ENCODE measurements at regions not wholly inside any gene's neighbourhood (a gene's known extent, or its start where the extent isn't known, plus 50 kb on each side); places are given as distances from the start of the nearest gene placed in this dataset.
"Not testable (repeated sequence)": the region's sequence is repeated elsewhere in the genome, so short reads cannot be mapped to it uniquely, and the experiment has no call there.

DNA sequence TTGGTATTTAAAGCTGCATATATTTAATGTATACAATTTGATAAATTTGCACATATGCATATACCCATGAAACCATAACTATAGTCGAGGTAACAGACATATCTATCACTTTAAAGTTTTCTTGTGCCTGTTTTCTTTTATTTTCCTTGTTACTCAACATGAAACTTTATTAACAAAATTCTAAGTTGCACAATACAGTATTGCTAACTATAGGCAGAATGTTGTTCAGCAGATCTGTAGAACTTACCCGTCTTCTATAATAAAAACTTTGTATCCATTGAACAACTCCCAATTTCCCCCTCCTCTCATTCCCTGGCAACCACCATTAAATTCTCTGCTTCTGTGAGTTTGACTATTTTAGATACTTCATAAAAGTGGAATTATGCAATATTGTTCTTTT is 404.6 kb upstream of the KCND2 start:
- in situ Hi-C loops (cut with HindIII; ENCODE audit: low pct_ligation_motif_present, low pct_unique_long_range_greater_than_20kb, low sequenced_read_pairs) = no loop called here
- DNase-seq = no peak

DNA sequence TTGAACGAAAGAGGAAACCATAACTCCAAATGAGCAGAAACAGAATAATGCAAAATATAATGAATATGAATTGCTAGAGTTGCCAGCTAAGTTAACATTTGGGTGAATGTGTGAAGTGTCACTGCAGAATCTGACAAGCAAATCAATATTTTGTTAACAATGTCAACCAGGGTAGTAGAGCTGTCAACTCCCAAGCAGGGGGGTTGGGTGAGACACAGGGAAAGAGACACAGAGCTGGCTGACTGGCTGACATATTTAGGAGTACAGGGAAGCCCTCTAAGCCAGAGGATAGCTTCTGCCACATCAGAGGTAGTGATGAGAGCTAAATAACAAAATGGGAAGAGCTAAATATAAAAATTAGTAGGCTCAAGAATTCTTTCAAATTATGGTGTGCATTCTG is 393.1 kb upstream of the KCND2 start:
- no peak for DNase-seq

DNA sequence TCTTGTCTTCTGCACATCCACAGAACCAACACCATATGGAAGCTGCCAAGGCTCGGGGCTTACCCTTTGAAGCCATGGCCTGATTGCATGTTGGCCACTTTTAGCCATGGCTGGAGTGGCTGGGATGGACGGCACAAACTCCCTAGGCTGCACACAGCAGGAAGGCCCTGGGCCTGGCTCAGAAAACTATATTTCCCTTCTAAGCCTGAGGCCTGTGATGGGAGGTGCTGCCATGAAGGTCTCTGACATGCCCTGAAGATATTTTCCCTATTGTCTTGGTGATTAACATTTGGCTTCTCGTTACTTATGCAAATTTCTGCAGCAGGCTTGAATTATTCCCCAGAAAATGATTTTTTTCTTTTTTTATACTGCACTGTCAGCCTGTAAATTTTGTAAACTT is 387.0 kb upstream of the KCND2 start:
- no peak for DNase-seq
- in situ Hi-C loops (cut with HindIII; ENCODE audit: low pct_ligation_motif_present, low pct_unique_long_range_greater_than_20kb, low sequenced_read_pairs) = no loop called here

More for the DNA sequence above, 393.1 kb upstream of the KCND2 start:
- in situ Hi-C loops (cut with HindIII; ENCODE audit: low pct_ligation_motif_present, low pct_unique_long_range_greater_than_20kb, low sequenced_read_pairs) = no loop called here

DNA sequence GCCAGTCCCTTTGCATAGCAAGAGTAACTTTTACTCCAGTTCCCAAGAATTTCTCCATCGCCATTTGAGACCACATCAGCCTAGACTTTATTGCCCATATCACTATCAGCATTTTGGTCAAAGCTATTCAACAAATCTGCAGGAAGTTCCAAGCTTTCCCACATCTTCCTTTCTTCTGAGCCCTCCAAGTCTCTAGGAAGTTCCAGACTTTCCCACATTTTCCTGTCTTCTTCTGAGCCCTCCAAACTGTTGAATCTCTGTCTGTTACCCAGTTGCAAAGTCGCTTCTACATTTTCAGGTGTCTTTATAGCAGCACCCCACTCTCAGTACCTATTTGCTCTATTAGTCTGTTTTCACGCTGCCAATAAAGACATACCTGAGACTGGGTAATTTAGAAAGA is 386.4 kb upstream of the KCND2 start:
- DNase-seq; in situ Hi-C loops (cut with HindIII; ENCODE audit: low pct_ligation_motif_present, low pct_unique_long_range_greater_than_20kb, low sequenced_read_pairs): not testable (repeated sequence)

DNA sequence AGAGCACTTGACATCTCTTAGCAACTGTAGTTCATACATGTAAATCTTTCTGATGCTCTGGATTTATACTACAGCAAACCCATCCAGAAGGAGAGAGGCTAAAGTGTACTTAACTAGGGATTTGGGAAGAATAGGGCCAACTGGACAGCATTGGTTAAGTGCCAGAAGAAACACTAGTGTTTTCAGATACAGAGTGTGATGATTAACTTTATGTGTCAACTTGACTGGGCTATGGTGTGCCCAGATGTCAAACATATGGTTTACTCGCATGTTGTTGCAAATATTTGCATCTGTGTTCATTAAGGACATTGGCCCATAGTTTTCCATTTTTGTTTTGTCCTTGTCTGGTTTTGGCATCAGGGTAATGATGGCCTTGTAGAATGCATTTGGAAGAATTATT is 384.7 kb upstream of the KCND2 start:
- DNase-seq = no peak
- in situ Hi-C loops (cut with HindIII; ENCODE audit: low pct_ligation_motif_present, low pct_unique_long_range_greater_than_20kb, low sequenced_read_pairs) = no loop called here

DNA sequence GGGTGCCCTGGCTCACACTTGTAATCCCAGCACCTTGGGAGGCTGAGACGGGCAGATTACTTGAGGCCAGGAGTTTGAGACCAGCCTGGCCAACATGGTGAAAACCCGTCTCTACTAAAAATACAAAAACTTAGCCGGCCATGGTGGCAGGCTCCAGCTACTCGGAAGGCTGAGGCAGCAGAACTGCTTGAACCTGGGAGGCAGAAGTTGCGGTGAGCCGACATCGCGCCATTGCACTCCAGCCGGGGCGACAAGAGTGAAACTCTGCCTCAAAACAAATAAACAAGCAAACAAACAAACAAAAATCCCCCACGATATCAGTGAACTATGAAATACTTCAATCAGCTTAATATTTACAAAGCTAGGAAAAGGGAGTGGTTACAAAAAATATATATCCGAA is 382.3 kb upstream of the KCND2 start:
- DNase-seq = no peak

DNA sequence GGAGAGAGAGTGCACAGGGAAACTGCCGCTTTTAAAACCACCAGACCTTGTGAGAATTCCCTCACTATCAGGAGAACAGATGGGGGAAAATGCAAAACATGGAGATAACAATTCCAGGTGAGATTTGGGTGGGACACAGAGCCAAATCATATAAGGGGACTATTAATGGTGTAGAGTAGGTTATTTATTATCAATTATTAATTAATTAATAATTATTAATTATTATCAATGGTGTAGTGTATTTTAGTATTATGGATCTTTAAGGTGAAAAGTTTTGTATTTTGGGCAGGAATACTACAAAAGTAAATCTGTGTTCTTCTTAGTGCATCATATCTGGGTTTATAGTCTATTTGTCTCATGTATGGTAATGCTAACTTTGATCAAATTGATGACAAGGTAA is 377.7 kb upstream of the KCND2 start:
- in situ Hi-C loops (cut with HindIII; ENCODE audit: low pct_ligation_motif_present, low pct_unique_long_range_greater_than_20kb, low sequenced_read_pairs) = no loop called here
- no peak for DNase-seq

More for the DNA sequence above, 382.3 kb upstream of the KCND2 start:
- in situ Hi-C loops (cut with HindIII; ENCODE audit: low pct_ligation_motif_present, low pct_unique_long_range_greater_than_20kb, low sequenced_read_pairs) = no loop called here

DNA sequence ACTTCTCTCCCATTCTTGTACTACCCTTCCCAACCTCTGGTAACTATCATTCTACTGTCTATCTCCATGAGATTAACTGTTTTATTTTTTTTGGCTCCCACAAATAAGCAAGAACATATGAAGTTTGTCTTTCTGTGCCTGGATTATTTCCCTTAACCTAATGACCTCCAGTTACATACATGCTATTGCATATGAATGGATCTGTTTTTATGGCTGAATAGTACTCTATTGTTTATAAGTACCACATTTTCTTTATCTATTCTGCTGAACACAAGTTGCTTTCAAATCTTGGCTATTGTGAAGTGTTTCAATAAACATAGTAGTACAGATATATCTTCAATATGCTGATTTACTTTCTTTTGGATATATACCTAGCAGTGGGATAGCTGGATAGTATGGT is 376.6 kb upstream of the KCND2 start:
- DNase-seq = no peak
- in situ Hi-C loops (cut with HindIII; ENCODE audit: low pct_ligation_motif_present, low pct_unique_long_range_greater_than_20kb, low sequenced_read_pairs) = no loop called here

DNA sequence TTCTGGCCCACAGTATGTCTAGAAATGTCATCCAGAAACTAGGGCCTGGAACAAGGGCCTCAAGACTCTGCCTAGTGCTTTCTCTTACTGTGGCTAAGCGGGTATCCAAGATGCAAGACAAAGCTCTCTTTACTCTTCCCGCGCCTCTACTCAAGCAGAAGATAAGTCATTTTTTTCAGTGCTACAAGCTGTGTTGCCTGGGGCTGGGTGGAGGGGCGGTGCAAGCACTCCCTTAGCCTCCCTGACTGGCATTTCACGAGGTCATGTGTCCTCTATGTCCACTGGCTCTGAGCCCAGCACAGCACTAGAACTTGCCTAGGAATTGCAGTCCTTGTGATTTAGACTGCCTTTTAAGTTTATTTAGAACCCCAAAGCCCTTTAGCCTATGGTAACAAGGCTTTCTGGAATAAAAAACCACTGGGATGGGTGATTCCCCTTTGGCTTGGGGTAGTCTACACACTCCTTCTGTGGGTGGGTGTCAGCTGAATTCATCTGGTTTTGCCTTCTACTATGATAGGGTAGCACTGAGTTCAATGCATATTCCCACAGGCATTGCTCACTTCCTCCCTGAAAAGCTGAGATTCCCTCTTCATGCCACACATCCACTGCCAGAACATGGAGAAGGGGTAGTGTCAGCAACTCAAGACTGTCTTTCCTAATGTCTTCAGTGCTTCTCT is 371.8 kb upstream of the KCND2 start:
- in situ Hi-C loops (cut with HindIII; ENCODE audit: low pct_ligation_motif_present, low pct_unique_long_range_greater_than_20kb, low sequenced_read_pairs) = no loop called here
- DNase-seq = no peak

DNA sequence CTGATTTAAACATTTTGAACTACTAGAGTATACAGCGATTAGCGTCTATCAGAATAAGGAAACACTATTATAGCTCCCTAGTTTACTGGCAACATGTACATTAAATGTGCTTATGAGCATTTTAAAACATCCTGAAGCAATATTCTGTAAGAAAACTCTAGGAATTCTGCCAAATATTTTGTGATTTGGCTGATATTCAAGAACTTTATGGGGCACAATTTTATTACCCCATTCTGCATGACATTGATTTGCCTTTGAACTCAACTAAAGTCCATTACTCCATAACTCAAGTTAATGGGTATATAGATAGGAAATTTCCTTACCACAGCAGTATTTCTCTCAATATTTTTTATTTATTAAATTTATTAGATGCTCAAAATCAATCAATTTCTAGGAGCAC is 369.9 kb upstream of the KCND2 start:
- DNase-seq = no peak
- in situ Hi-C loops (cut with HindIII; ENCODE audit: low pct_ligation_motif_present, low pct_unique_long_range_greater_than_20kb, low sequenced_read_pairs) = no loop called here

DNA sequence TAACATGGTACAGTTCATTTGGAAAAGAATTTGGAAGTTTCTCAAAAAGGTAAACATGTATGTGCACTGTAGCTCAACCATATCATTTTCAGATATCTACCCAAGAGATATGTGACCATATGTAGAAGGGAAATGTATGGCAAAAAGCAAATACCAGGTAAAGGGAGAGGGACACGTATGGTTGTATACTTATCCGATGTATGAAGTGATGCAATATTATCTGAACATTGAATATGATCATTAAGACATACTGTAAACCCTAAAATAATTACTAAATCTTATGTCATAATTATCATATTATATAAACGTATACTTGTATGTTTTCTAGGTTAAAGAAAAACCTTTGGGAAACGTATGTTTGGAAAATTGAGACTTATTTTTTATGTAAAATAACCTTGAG is 367.5 kb upstream of the KCND2 start:
- no peak for DNase-seq
- in situ Hi-C loops (cut with HindIII; ENCODE audit: low pct_ligation_motif_present, low pct_unique_long_range_greater_than_20kb, low sequenced_read_pairs) = no loop called here

DNA sequence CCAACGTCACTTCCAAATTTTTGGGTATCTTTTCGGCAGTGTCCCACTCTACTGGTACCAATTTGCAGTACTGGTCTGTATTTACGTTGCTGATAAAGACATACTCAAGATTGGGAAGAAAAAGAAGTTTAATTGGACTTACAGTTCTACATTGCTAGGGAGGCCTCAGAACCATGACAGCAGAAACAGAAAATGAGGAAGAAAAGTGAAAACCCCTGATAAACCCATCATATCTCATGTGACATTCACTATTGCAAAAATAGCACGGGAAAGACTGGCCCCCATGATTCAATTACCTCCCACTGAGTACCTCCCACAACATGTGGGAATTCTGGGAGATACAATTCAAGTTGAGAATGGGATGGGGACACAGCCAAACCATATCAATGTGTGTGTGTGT is 364.0 kb upstream of the KCND2 start:
- no peak for DNase-seq
- in situ Hi-C loops (cut with HindIII; ENCODE audit: low pct_ligation_motif_present, low pct_unique_long_range_greater_than_20kb, low sequenced_read_pairs) = no loop called here

DNA sequence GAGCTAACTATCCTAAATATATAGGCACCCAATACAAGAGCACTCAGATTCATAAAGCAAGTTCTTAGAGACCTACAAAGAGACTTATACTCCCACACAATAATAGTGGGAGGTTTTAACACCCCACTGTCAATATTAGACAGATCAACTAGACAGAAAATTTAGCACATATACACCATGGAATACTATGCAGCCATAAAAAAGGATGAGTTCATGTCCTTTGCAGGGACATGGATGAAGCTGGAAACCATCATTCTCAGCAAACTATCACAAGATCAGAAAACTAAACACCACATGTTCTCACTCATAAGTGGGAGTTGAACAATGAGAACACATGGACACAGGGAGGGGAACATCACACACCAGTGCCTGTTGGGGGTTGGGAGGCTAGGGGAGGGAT is 358.9 kb upstream of the KCND2 start:
- DNase-seq; in situ Hi-C loops (cut with HindIII; ENCODE audit: low pct_ligation_motif_present, low pct_unique_long_range_greater_than_20kb, low sequenced_read_pairs): not testable (repeated sequence)

DNA sequence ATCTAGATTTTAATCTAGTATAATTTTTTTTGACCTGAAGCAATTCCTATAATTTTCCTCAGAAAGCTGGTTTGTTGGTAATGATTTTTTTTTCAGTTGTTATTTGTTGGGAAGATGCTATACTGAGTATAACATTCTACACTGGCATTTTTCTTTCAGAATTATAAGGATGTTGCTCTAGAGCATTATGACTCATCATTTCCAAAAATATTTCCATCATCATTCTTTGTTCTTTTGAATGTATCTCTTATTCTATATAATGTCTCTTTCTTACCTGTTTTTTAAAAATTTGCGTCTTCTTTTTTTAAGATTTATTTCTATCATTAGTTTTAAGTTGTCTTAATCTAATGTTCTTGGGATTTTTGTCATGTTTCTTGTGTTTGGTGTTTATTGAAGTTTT is 356.5 kb upstream of the KCND2 start:
- in situ Hi-C loops (cut with HindIII; ENCODE audit: low pct_ligation_motif_present, low pct_unique_long_range_greater_than_20kb, low sequenced_read_pairs) = no loop called here
- no peak for DNase-seq

DNA sequence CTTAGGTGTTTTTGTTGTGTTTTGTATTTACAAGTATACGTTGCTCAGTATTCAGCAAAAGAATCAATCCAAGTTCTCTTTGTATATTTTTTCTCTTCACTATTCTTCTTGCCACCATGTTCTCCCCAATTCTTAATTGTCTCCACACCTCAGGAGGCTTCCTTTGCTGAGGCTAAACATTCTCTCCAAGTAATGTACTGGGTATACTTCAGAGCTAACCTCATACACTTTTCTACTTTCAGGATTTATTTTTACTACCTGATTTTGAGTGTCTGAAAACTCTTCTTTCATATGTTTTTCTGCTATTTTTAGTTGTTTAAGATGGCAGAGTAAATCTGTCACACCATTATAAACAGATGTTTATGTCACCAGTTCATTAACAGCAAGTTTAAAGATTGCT is 354.8 kb upstream of the KCND2 start:
- DNase-seq = no peak
- in situ Hi-C loops (cut with HindIII; ENCODE audit: low pct_ligation_motif_present, low pct_unique_long_range_greater_than_20kb, low sequenced_read_pairs) = no loop called here

DNA sequence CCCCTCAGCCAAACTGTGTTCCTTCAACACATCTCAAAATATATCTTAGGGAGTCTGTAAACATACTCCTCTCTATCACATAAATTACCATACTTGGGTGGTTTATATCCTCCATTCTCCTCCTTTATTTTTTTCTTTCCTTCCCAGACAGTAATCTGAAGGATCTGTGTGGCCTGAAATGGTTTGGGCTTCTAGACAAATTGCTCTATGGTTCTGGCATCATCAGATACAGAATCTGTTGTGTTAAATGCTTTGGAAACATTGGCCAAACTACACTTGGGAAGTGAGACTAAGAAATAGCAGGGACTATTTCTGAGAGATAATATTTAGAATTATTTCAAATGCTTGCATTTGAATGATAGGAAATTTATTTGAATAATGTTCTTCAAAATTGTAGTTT is 353.0 kb upstream of the KCND2 start:
- in situ Hi-C loops (cut with HindIII; ENCODE audit: low pct_ligation_motif_present, low pct_unique_long_range_greater_than_20kb, low sequenced_read_pairs) = no loop called here
- DNase-seq = no peak

DNA sequence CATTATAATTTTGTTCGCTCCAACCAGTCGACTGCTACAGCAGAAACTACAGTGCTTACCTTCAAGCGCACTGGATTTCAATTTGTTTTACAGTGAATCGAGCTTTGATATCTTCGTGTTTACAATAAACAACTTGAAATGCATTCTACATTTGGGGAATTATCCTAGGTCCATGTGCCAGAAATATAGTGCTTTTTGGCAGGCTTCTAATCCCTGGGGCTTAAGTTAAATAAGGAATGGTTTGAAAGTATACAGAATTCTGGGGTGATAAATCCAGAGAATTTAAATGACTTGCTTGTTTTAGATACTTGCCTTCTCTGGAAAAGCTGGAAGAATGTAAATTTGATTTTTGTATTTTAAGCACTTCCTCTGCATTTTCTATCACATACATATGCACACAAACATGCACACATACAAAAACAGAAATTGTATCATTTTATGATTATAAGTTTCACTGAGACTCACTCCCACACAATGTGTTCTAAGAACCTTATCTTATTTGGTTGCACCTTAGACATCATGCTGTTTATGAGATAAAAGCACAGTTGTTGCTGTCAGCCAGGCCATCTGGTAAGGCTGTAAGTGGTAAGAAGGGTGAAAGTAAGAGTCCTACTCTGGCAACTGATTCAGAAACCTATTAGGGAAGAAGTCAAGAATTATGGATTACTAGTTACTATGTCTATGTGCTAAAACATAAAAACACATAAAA is 347.2 kb upstream of the KCND2 start:
- in situ Hi-C loops (cut with HindIII; ENCODE audit: low pct_ligation_motif_present, low pct_unique_long_range_greater_than_20kb, low sequenced_read_pairs) = no loop called here
- DNase-seq = no peak

DNA sequence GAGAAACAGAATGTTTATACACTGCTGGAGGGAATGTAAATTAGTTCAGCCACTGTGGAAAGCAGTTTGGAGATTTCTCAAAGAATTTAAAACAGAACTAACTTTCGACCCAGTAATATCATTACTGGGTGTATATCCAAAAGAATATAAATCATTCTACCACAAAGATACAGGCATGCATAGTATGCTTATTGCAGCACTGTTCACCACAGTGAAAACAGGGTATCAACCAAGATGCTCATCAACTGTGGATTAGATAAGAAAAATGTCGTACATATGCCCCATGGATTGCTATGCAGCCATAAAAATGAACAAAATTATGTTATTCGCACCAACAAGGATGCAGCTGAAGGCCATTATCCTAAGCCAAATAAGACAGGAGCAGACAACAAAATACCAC is 343.1 kb upstream of the KCND2 start:
- no peak for DNase-seq
- in situ Hi-C loops (cut with HindIII; ENCODE audit: low pct_ligation_motif_present, low pct_unique_long_range_greater_than_20kb, low sequenced_read_pairs) = no loop called here

DNA sequence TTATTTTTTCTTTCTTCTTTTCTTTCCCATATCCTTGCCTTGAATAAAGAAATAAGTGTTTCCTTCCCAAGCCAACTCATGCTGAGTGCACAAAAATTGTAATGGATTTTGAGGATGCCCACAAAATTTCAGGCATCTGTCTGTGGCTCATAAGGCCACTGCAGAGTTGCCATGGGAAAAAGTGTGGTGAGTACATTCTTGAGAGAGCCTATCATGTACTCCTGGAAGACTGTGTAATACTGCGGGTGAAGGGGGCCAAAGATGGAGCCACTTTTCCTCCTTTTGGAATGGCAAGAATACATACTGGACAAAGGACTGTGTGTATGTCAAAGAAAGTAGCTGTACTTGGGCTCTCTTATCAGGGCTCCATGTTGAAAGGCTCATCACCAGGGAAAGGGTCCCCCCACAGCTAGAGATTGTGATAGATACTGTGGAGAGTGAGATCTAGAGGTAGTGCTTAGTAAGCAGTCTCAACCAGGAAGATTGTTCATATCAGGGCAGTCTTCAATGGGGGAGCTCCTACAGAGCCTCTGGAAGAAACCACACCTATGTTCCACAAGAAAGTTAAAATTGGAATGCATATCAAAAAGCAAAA is 341.6 kb upstream of the KCND2 start:
- in situ Hi-C loops (cut with HindIII; ENCODE audit: low pct_ligation_motif_present, low pct_unique_long_range_greater_than_20kb, low sequenced_read_pairs) = no loop called here
- no peak for DNase-seq

DNA sequence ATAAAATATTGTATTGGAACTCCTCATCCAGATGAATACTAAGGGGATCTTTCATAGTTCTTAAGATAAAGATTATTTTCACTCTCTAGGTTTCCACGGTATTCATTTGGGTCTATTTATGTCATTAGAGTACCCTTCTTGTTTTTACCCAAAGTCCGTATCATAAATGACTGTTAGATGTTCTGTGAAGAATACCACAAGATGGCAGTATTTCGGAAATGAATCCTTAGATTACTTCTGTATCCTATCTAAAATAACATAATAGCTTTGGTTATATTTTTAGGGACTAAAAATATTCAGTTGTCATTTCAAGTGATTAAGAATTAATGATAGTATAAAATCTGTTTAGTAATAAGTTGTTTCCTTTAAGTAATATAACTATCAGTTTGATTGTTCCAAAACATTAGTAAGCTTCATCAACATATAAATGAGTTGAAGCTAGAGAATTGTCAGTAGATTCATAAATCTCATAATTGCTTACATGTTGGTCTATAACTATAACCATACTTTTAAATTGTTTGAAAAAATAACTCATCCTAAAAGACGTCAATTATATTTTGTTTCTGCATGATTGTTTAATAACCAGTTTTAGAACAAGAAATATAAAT is 337.5 kb upstream of the KCND2 start:
- in situ Hi-C loops (cut with HindIII; ENCODE audit: low pct_ligation_motif_present, low pct_unique_long_range_greater_than_20kb, low sequenced_read_pairs) = no loop called here
- DNase-seq = peak; percentile 65

Measured in ACHN (cell line).